ENCODE measurements at regions not wholly inside any gene's neighbourhood (a gene's known extent, or its start where the extent isn't known, plus 50 kb on each side); places are given as distances from the start of the nearest gene placed in this dataset.

- TF ChIP-seq POLR2A (IDR thresholded peaks at IDR 0.05; ENCODE audit: low read depth, low read length): no peak
- TF ChIP-seq TAF1 (IDR thresholded peaks at IDR 0.05; ENCODE audit: borderline replicate concordance, low read depth, low read length): no peak
Observed at GRCh38 chr10:59550061-59550460, 159.6 kb downstream of the SLC16A9 start.

Data from GM12892 (cell line).